Midbrain (tissue), 1 donor: ENCODE measurements at regions not wholly inside any gene's neighbourhood (a gene's known extent, or its start where the extent isn't known, plus 50 kb on each side); places are given as distances from the start of the nearest gene placed in this dataset.

Experiments used
- DNase-seq: peaks from one replicate; lab custom pipeline; 2025; lab: John Stamatoyannopoulos, UW

- DNase-seq, result no peak
Measured at GRCh38 chr1:87878873-87879272, 550.2 kb downstream of the LMO4 start.

- DNase-seq, result no peak
Measured at GRCh38 chr1:87880098-87880760, 551.5 kb downstream of the LMO4 start.

GRCh38 chr1:87880764-87881163 lies 552.1 kb downstream of the LMO4 start:
- DNase-seq, result no peak

- DNase-seq, result no peak
Measured at GRCh38 chr1:87883906-87884305, 555.2 kb downstream of the LMO4 start.

GRCh38 chr1:87884581-87884980 lies 555.9 kb downstream of the LMO4 start:
- DNase-seq, result no peak

- no peak for DNase-seq
Measured at GRCh38 chr1:87885278-87886025, 556.8 kb downstream of the LMO4 start.

- no peak for DNase-seq
Measured at GRCh38 chr1:87887100-87887499, 558.4 kb downstream of the LMO4 start.

- no peak for DNase-seq
Measured at GRCh38 chr1:87888446-87888845, 559.8 kb downstream of the LMO4 start.

GRCh38 chr1:87894062-87894461 lies 565.4 kb downstream of the LMO4 start:
- DNase-seq, result no peak

GRCh38 chr1:87897481-87897880 lies 568.8 kb downstream of the LMO4 start:
- DNase-seq, result no peak

- DNase-seq, result no peak
Measured at GRCh38 chr1:87898431-87898830, 569.8 kb downstream of the LMO4 start.

GRCh38 chr1:87899017-87899416 lies 570.3 kb downstream of the LMO4 start:
- no peak for DNase-seq

- no peak for DNase-seq
Measured at GRCh38 chr1:87899746-87900145, 571.1 kb downstream of the LMO4 start.

- DNase-seq, result peak; percentile 6
Measured at GRCh38 chr1:87902830-87903229, 574.1 kb downstream of the LMO4 start.

GRCh38 chr1:87903242-87903641 lies 574.6 kb downstream of the LMO4 start:
- no peak for DNase-seq

- no peak for DNase-seq
Measured at GRCh38 chr1:87904651-87905050, 576.0 kb downstream of the LMO4 start.

GRCh38 chr1:87905651-87906050 lies 577.0 kb downstream of the LMO4 start:
- DNase-seq, result no peak

GRCh38 chr1:87906078-87906477 lies 577.4 kb downstream of the LMO4 start:
- no peak for DNase-seq

GRCh38 chr1:87913361-87913760 lies 584.7 kb downstream of the LMO4 start:
- DNase-seq, result no peak

- DNase-seq, result no peak
Measured at GRCh38 chr1:87914396-87914795, 585.7 kb downstream of the LMO4 start.

GRCh38 chr1:87915771-87916170 lies 587.1 kb downstream of the LMO4 start:
- DNase-seq, result no peak

- DNase-seq, result no peak
Measured at GRCh38 chr1:87916965-87917364, 588.3 kb downstream of the LMO4 start.

- no peak for DNase-seq
Measured at GRCh38 chr1:87918398-87918797, 589.7 kb downstream of the LMO4 start.

GRCh38 chr1:87922885-87923284 lies 594.2 kb downstream of the LMO4 start:
- no peak for DNase-seq
